C4-2B (cell line): ENCODE measurements at regions not wholly inside any gene's neighbourhood (a gene's known extent, or its start where the extent isn't known, plus 50 kb on each side); places are given as distances from the start of the nearest gene placed in this dataset.

Experiments used
- CTCF ChIP-seq: fragments of 450-650 bp; conservative IDR thresholded peaks from 2 replicates; pipeline ENCODE4 v1.5.1; 2017; ENCODE audit warnings: mild to moderate bottlenecking
- ZFX ChIP-seq: fragments of 450-650 bp; IDR thresholded peaks from 2 replicates; pipeline ENCODE4 v1.6.1; 2017

DNA sequence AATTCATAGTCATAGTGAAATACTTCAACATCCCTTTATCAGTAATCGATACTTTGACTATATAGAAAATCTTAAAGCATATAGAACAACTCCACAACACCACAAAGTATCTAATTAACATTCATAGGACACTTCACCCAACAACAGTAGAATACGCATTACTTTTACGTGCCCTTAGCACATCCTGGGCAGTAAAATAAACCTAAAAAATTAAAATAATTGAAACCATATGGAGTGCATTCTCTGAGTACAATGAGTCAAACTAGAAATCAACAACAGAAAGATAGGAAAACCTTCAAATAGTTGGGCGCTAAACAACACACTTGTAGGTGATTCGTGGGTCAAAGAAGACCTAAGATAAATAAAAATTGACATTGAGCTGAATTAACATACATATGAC, 442.9 kb downstream of the SUCLG1 start:
- no peak for TF ChIP-seq CTCF
- TF ChIP-seq ZFX: no peak
